ENCODE measurements at regions not wholly inside any gene's neighbourhood (a gene's known extent, or its start where the extent isn't known, plus 50 kb on each side); places are given as distances from the start of the nearest gene placed in this dataset.
A peak's percentile ranks its signal among the peaks of the same experiment; 100 is the strongest.
"Not testable (repeated sequence)": the region's sequence is repeated elsewhere in the genome, so short reads cannot be mapped to it uniquely, and the experiment has no call there.

- Mint-ChIP-seq H3K4me3 (no peak overlapping the region), H3K9me3 (no peaks in the 10 kb centered on the region), H3K27ac (no peak overlapping the region), H3K4me1 (no peaks in the 10 kb centered on the region), H3K36me3 (no peaks in the 10 kb centered on the region), H3K27me3 (peaks cover 9% of the 10 kb centered on the region)
- ATAC-seq = no peak
These were observed 240.0 kb upstream of the AUTS2 start for GRCh38 chr7:69358163-69358821.

- ATAC-seq = no peak
- Mint-ChIP-seq H3K27me3 (peaks cover under 1% of the 10 kb centered on the region), H3K4me3 (no peak overlapping the region), H3K27ac (no peak overlapping the region), H3K36me3 (no peaks in the 10 kb centered on the region), H3K9me3 (no peaks in the 10 kb centered on the region), H3K4me1 (no peaks in the 10 kb centered on the region)
These were observed 239.1 kb upstream of the AUTS2 start for GRCh38 chr7:69359003-69359700.

GRCh38 chr7:69360913-69361312 is 237.4 kb upstream of the AUTS2 start:
- no peaks in the 10 kb centered on the region for H3K36me3 Mint-ChIP-seq
- H3K4me1 Mint-ChIP-seq = no peaks in the 10 kb centered on the region
- H3K4me3 Mint-ChIP-seq = no peak overlapping the region
- no peak overlapping the region for H3K27ac Mint-ChIP-seq
- no peak for ATAC-seq
- no peaks in the 10 kb centered on the region for H3K9me3 Mint-ChIP-seq
- H3K27me3 Mint-ChIP-seq = no peaks in the 10 kb centered on the region

GRCh38 chr7:69363136-69363535 is 235.1 kb upstream of the AUTS2 start:
- Mint-ChIP-seq H3K27me3 (no peaks in the 10 kb centered on the region), H3K27ac (no peak overlapping the region), H3K36me3 (no peaks in the 10 kb centered on the region), H3K4me3 (no peak overlapping the region), H3K9me3 (no peaks in the 10 kb centered on the region), H3K4me1 (no peaks in the 10 kb centered on the region)
- ATAC-seq = no peak

GRCh38 chr7:69364813-69365643 is 233.2 kb upstream of the AUTS2 start:
- no peak for ATAC-seq
- Mint-ChIP-seq H3K4me1 (no peaks in the 10 kb centered on the region), H3K4me3 (no peak overlapping the region), H3K36me3 (no peaks in the 10 kb centered on the region), H3K27me3 (no peaks in the 10 kb centered on the region), H3K9me3 (no peaks in the 10 kb centered on the region), H3K27ac (no peak overlapping the region)

DNA sequence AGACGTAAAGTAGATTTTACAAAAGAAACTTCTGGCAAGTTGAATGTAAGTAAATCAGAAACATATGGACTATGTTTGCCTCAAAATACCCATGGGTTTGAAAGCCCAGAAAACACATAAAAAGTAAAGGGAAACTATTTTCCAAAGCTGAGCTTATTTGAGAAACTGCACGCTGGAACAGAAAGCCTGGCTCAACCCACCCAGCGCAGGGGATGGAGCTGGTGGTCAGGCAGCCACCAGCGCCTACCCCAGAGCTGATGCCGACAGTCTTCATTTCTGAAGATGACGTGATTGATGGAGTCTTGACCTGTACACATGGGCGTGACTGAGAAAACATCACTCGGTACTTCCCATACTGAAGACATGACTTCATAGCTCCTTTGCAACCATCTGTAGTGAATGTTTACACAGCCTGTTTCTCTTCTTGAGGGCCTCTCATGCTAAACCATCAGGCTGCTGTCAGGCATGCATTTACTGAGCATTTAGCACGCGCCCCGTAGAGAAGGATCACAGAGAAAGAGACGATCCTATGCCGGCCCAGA is 232.6 kb upstream of the AUTS2 start:
- Mint-ChIP-seq H3K36me3 (no peaks in the 10 kb centered on the region), H3K27ac (no peak overlapping the region), H3K27me3 (no peaks in the 10 kb centered on the region), H3K9me3 (no peaks in the 10 kb centered on the region), H3K4me3 (no peak overlapping the region), H3K4me1 (no peaks in the 10 kb centered on the region)
- ATAC-seq = no peak

GRCh38 chr7:69367780-69368179 is 230.5 kb upstream of the AUTS2 start:
- no peaks in the 10 kb centered on the region for H3K27me3 Mint-ChIP-seq
- peaks cover under 1% of the 10 kb centered on the region for H3K4me1 Mint-ChIP-seq
- H3K27ac Mint-ChIP-seq = no peak overlapping the region
- H3K9me3 Mint-ChIP-seq = no peaks in the 10 kb centered on the region
- H3K36me3 Mint-ChIP-seq = no peaks in the 10 kb centered on the region
- no peak for ATAC-seq
- H3K4me3 Mint-ChIP-seq = no peak overlapping the region

GRCh38 chr7:69373171-69374043 is 224.9 kb upstream of the AUTS2 start:
- Mint-ChIP-seq H3K27me3 (peaks cover 1% of the 10 kb centered on the region), H3K36me3 (no peaks in the 10 kb centered on the region), H3K27ac (peak overlapping the region; percentile 4), H3K9me3 (peaks cover 5% of the 10 kb centered on the region), H3K4me1 (peaks cover 21% of the 10 kb centered on the region), H3K4me3 (no peak overlapping the region)
- peak; percentile 87 for ATAC-seq

DNA sequence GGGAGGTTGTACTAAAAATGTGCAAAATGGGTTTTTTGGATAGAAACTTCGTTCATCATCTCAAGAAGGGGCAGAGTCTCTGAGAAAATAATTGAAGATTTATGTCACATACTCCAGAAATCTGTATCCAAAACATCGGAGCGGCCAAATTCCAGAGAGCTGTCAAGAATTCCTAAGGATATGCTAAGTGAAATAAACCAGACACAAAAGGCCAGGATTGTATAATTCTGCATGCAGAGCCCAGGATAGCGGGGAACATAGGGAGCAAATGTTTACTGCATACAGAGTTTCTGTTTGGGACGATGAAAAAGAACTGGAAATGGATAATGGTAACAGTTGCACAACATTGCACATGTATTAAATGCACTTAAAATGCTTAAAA is 224.2 kb upstream of the AUTS2 start:
- Mint-ChIP-seq H3K4me1 (peaks cover 21% of the 10 kb centered on the region), H3K9me3 (peaks cover 5% of the 10 kb centered on the region), H3K27ac (peak overlapping the region; percentile 4), H3K27me3 (peaks cover 8% of the 10 kb centered on the region), H3K36me3 (no peaks in the 10 kb centered on the region), H3K4me3 (no peak overlapping the region)
- no peak for ATAC-seq

DNA sequence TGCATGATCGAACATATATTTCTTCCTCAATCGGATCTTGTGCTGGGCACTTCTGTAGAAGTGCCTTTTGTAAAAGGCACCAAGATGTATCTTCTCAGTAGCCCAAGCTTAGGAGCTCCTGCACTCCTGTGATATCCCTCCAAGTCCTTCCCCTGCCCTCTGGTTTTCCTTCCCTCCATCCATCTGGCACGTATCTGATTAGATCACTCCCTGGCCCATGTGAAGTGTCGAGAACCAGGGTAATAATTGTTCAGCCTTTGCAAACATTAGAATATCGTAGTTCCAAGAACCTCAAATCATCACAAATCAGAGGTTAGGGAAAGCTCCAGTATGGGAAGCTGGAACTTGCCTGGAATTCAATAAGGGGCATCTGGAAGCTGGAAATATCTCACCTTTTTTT is 221.1 kb upstream of the AUTS2 start:
- H3K36me3 Mint-ChIP-seq = no peaks in the 10 kb centered on the region
- H3K27me3 Mint-ChIP-seq = peaks cover 9% of the 10 kb centered on the region
- H3K27ac Mint-ChIP-seq = no peak overlapping the region
- peaks cover 5% of the 10 kb centered on the region for H3K9me3 Mint-ChIP-seq
- no peak overlapping the region for H3K4me3 Mint-ChIP-seq
- peaks cover 21% of the 10 kb centered on the region for H3K4me1 Mint-ChIP-seq
- no peak for ATAC-seq

DNA sequence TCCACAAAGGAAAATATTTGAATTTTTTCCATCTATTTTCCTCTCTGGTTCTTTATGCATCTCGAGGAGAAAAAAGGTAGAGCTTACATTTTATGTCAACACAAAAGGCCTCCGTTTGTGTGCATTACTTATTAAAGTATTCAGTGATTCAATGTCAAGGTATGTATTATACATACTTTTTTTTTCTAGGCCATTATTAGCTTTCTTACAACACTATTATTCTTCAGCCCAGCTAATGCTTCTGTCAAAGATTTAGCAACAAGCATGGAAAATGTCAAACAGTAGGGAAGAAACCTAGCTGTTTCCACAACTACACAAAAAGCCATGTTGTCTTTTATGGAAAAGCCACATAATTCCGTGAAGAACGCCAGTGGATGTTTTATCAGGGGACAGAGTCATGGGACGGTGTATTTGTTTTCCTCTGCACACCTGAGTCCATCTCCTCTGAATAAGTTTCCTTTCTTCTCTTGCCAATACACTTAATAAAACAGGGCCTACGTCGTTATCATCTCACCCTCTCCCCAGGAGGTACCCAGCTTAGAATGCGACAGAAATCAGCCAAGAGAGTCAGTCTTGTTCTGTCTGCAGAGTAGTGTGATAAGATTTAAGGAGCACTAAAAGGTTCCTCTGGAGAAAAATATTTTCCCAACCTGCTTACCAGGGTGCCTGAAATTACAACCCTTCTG is 209.7 kb upstream of the AUTS2 start:
- H3K27ac Mint-ChIP-seq = no peak overlapping the region
- no peaks in the 10 kb centered on the region for H3K36me3 Mint-ChIP-seq
- H3K9me3 Mint-ChIP-seq = peaks cover 5% of the 10 kb centered on the region
- no peak for ATAC-seq
- H3K27me3 Mint-ChIP-seq = no peaks in the 10 kb centered on the region
- H3K4me3 Mint-ChIP-seq = no peak overlapping the region
- H3K4me1 Mint-ChIP-seq = no peaks in the 10 kb centered on the region

- Mint-ChIP-seq H3K9me3 (peaks cover 3% of the 10 kb centered on the region), H3K36me3 (no peaks in the 10 kb centered on the region), H3K27me3 (no peaks in the 10 kb centered on the region), H3K27ac (no peak overlapping the region), H3K4me3 (no peak overlapping the region), H3K4me1 (no peaks in the 10 kb centered on the region)
- no peak for ATAC-seq
These were observed 209.1 kb upstream of the AUTS2 start for GRCh38 chr7:69389216-69389615.

DNA sequence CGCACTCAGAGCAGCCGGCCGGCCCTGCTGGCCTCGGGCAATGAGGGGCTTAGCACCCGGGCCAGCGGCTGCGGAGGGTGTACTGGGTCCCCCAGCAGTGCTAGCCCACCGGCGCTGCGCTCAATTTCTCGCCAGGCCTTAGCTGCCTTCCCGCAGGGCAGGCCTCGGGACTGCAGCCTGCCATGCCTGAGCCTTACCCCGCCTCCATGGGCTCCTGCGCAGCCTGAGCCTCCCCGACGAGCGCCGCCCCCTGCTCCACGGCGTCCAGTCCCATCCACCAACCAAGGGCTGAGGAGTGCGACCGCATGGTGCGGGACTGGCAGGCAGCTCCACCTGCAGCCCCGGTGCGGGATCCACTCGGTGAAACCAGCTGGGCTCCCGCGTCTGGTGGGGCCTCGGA is 204.4 kb upstream of the AUTS2 start:
- H3K27ac Mint-ChIP-seq, H3K4me1 Mint-ChIP-seq, H3K4me3 Mint-ChIP-seq, H3K9me3 Mint-ChIP-seq, ATAC-seq, H3K36me3 Mint-ChIP-seq, H3K27me3 Mint-ChIP-seq: not testable (repeated sequence)

- Mint-ChIP-seq H3K27me3 (no peaks in the 10 kb centered on the region), H3K27ac (no peak overlapping the region), H3K4me1 (no peaks in the 10 kb centered on the region), H3K4me3 (no peak overlapping the region), H3K36me3 (no peaks in the 10 kb centered on the region), H3K9me3 (peaks cover 3% of the 10 kb centered on the region)
- no peak for ATAC-seq
These were observed 203.1 kb upstream of the AUTS2 start for GRCh38 chr7:69395061-69395714.

All from stimulated activated memory B cell treated with anti-CD40 and anti-IgM and Interleukin-4, amounts not matched to agents 10 μg/mL and 1 μg/mL and 100 μg/mL, for 72 hours (primary cell).